Dendritic cell treated with granulocyte-macrophage colony-stimulating factor and Interleukin-4, amounts not matched to agents 40 ng/mL and 50 ng/mL, for 4 days (primary cell): ENCODE measurements at regions not wholly inside any gene's neighbourhood (a gene's known extent, or its start where the extent isn't known, plus 50 kb on each side); places are given as distances from the start of the nearest gene placed in this dataset.

Experiments used
- H3K27ac Mint-ChIP-seq: one replicate; pipeline ENCODE4 v1.8.0; 2022; ENCODE audit warnings: mild to moderate bottlenecking, mixed read lengths
- H3K27me3 Mint-ChIP-seq: one replicate; pipeline ENCODE4 v1.8.0; 2022; ENCODE audit warnings: mild to moderate bottlenecking, mixed read lengths
- H3K36me3 Mint-ChIP-seq: one replicate; pipeline ENCODE4 v1.8.0; 2022; ENCODE audit warnings: low read depth, mixed read lengths
- H3K4me1 Mint-ChIP-seq: one replicate; pipeline ENCODE4 v1.8.0; 2022; ENCODE audit warnings: low read depth, mixed read lengths
- H3K4me3 Mint-ChIP-seq: one replicate; pipeline ENCODE4 v1.8.0; 2022; ENCODE audit warnings: mild to moderate bottlenecking, moderate library complexity, mixed read lengths
- H3K9me3 Mint-ChIP-seq: one replicate; pipeline ENCODE4 v1.8.0; 2022; ENCODE audit warnings: mixed read lengths
- intact Hi-C: fragments of 100-400 bp; cut with micrococcal nuclease; formaldehyde crosslinking; loops from one replicate; pipeline ENCODE4 v1.15.0; 2022

- no peaks in the 10 kb centered on the region for H3K27me3 Mint-ChIP-seq
- H3K27ac Mint-ChIP-seq = no peak overlapping the region
- no peaks in the 10 kb centered on the region for H3K4me1 Mint-ChIP-seq
- H3K4me3 Mint-ChIP-seq = no peak overlapping the region
- no peaks in the 10 kb centered on the region for H3K36me3 Mint-ChIP-seq
- no peaks in the 10 kb centered on the region for H3K9me3 Mint-ChIP-seq
- intact Hi-C loops = no loop called here
Observed at GRCh38 chr4:104722467-104722866, 227.8 kb upstream of the CXXC4 start.

GRCh38 chr4:104726002-104726401, 231.3 kb upstream of the CXXC4 start:
- H3K9me3 Mint-ChIP-seq = no peaks in the 10 kb centered on the region
- H3K36me3 Mint-ChIP-seq = no peaks in the 10 kb centered on the region
- intact Hi-C loops = no loop called here
- H3K27me3 Mint-ChIP-seq = peaks cover 1% of the 10 kb centered on the region
- H3K4me1 Mint-ChIP-seq = no peaks in the 10 kb centered on the region
- H3K27ac Mint-ChIP-seq = no peak overlapping the region
- H3K4me3 Mint-ChIP-seq = no peak overlapping the region

- Mint-ChIP-seq H3K27ac (no peak overlapping the region), H3K9me3 (no peaks in the 10 kb centered on the region), H3K4me3 (no peak overlapping the region), H3K4me1 (no peaks in the 10 kb centered on the region), H3K27me3 (peaks cover 1% of the 10 kb centered on the region), H3K36me3 (no peaks in the 10 kb centered on the region)
- intact Hi-C loops = no loop called here
Observed at GRCh38 chr4:104727643-104728042, 232.9 kb upstream of the CXXC4 start.

- H3K4me1 Mint-ChIP-seq = no peaks in the 10 kb centered on the region
- H3K27me3 Mint-ChIP-seq = peaks cover 3% of the 10 kb centered on the region
- H3K9me3 Mint-ChIP-seq = no peaks in the 10 kb centered on the region
- no peak overlapping the region for H3K4me3 Mint-ChIP-seq
- intact Hi-C loops = no loop called here
- H3K36me3 Mint-ChIP-seq = no peaks in the 10 kb centered on the region
- no peak overlapping the region for H3K27ac Mint-ChIP-seq
Observed at GRCh38 chr4:104728380-104729122, 233.9 kb upstream of the CXXC4 start.

GRCh38 chr4:104732766-104733165, 238.1 kb upstream of the CXXC4 start:
- peaks cover 3% of the 10 kb centered on the region for H3K27me3 Mint-ChIP-seq
- no peak overlapping the region for H3K27ac Mint-ChIP-seq
- H3K9me3 Mint-ChIP-seq = no peaks in the 10 kb centered on the region
- H3K4me3 Mint-ChIP-seq = no peak overlapping the region
- intact Hi-C loops = no loop called here
- no peaks in the 10 kb centered on the region for H3K36me3 Mint-ChIP-seq
- no peaks in the 10 kb centered on the region for H3K4me1 Mint-ChIP-seq

GRCh38 chr4:104735174-104735573, 240.5 kb upstream of the CXXC4 start:
- Mint-ChIP-seq H3K9me3 (no peaks in the 10 kb centered on the region), H3K27ac (no peak overlapping the region), H3K4me3 (no peak overlapping the region), H3K4me1 (no peaks in the 10 kb centered on the region), H3K27me3 (peaks cover 1% of the 10 kb centered on the region), H3K36me3 (no peaks in the 10 kb centered on the region)
- intact Hi-C loops = no loop called here

- Mint-ChIP-seq H3K27ac (no peak overlapping the region), H3K27me3 (no peaks in the 10 kb centered on the region), H3K4me1 (no peaks in the 10 kb centered on the region), H3K9me3 (no peaks in the 10 kb centered on the region), H3K36me3 (no peaks in the 10 kb centered on the region), H3K4me3 (no peak overlapping the region)
- intact Hi-C loops = no loop called here
Observed at GRCh38 chr4:104740161-104740560, 245.5 kb upstream of the CXXC4 start.

GRCh38 chr4:104743215-104743653, 248.5 kb upstream of the CXXC4 start:
- H3K9me3 Mint-ChIP-seq = no peaks in the 10 kb centered on the region
- intact Hi-C loops = no loop called here
- H3K27ac Mint-ChIP-seq = no peak overlapping the region
- H3K4me1 Mint-ChIP-seq = no peaks in the 10 kb centered on the region
- H3K27me3 Mint-ChIP-seq = no peaks in the 10 kb centered on the region
- H3K4me3 Mint-ChIP-seq = no peak overlapping the region
- no peaks in the 10 kb centered on the region for H3K36me3 Mint-ChIP-seq

- Mint-ChIP-seq H3K9me3 (no peaks in the 10 kb centered on the region), H3K36me3 (no peaks in the 10 kb centered on the region), H3K27ac (no peak overlapping the region), H3K4me1 (no peaks in the 10 kb centered on the region), H3K27me3 (no peaks in the 10 kb centered on the region), H3K4me3 (no peak overlapping the region)
- intact Hi-C loops = no loop called here
Observed at GRCh38 chr4:104747635-104748034, 252.9 kb upstream of the CXXC4 start.

- no peak overlapping the region for H3K4me3 Mint-ChIP-seq
Observed at GRCh38 chr4:104749062-104749461, 254.4 kb upstream of the CXXC4 start.

GRCh38 chr4:104750008-104750407, 255.3 kb upstream of the CXXC4 start:
- Mint-ChIP-seq H3K27ac (no peak overlapping the region), H3K4me1 (no peaks in the 10 kb centered on the region), H3K27me3 (no peaks in the 10 kb centered on the region), H3K9me3 (no peaks in the 10 kb centered on the region), H3K36me3 (no peaks in the 10 kb centered on the region), H3K4me3 (no peak overlapping the region)
- intact Hi-C loops = no loop called here

More at GRCh38 chr4:104749062-104749461, 254.4 kb upstream of the CXXC4 start:
- Mint-ChIP-seq H3K27me3 (no peaks in the 10 kb centered on the region), H3K4me1 (no peaks in the 10 kb centered on the region), H3K36me3 (no peaks in the 10 kb centered on the region), H3K27ac (no peak overlapping the region), H3K9me3 (no peaks in the 10 kb centered on the region)
- intact Hi-C loops = no loop called here

- intact Hi-C loops = no loop called here
- no peak overlapping the region for H3K27ac Mint-ChIP-seq
Observed at GRCh38 chr4:104751468-104751867, 256.8 kb upstream of the CXXC4 start.

GRCh38 chr4:104752337-104752736, 257.6 kb upstream of the CXXC4 start:
- intact Hi-C loops = no loop called here
- H3K4me3 Mint-ChIP-seq = no peak overlapping the region

More at GRCh38 chr4:104751468-104751867, 256.8 kb upstream of the CXXC4 start:
- H3K27me3 Mint-ChIP-seq = no peaks in the 10 kb centered on the region
- no peak overlapping the region for H3K4me3 Mint-ChIP-seq
- no peaks in the 10 kb centered on the region for H3K4me1 Mint-ChIP-seq
- H3K36me3 Mint-ChIP-seq = no peaks in the 10 kb centered on the region
- no peaks in the 10 kb centered on the region for H3K9me3 Mint-ChIP-seq

GRCh38 chr4:104756837-104757236, 262.1 kb upstream of the CXXC4 start:
- H3K36me3 Mint-ChIP-seq = no peaks in the 10 kb centered on the region
- H3K27me3 Mint-ChIP-seq = peaks cover 1% of the 10 kb centered on the region
- H3K9me3 Mint-ChIP-seq = no peaks in the 10 kb centered on the region
- intact Hi-C loops = no loop called here
- H3K4me3 Mint-ChIP-seq = no peak overlapping the region
- H3K4me1 Mint-ChIP-seq = no peaks in the 10 kb centered on the region
- no peak overlapping the region for H3K27ac Mint-ChIP-seq

More at GRCh38 chr4:104752337-104752736, 257.6 kb upstream of the CXXC4 start:
- H3K36me3 Mint-ChIP-seq = no peaks in the 10 kb centered on the region
- no peaks in the 10 kb centered on the region for H3K9me3 Mint-ChIP-seq
- H3K4me1 Mint-ChIP-seq = no peaks in the 10 kb centered on the region
- no peaks in the 10 kb centered on the region for H3K27me3 Mint-ChIP-seq
- no peak overlapping the region for H3K27ac Mint-ChIP-seq

GRCh38 chr4:104758574-104758973, 263.9 kb upstream of the CXXC4 start:
- Mint-ChIP-seq H3K36me3 (no peaks in the 10 kb centered on the region), H3K27ac (no peak overlapping the region), H3K9me3 (no peaks in the 10 kb centered on the region), H3K4me3 (no peak overlapping the region), H3K4me1 (no peaks in the 10 kb centered on the region), H3K27me3 (peaks cover 1% of the 10 kb centered on the region)
- intact Hi-C loops = no loop called here
